ENCODE measurements at regions not wholly inside any gene's neighbourhood (a gene's known extent, or its start where the extent isn't known, plus 50 kb on each side); places are given as distances from the start of the nearest gene placed in this dataset.

GRCh38 chr2:120607506-120607905 is 128.2 kb upstream of the GLI2 start:
- H3K27me3 ChIP-seq (ENCODE audit: insufficient read depth) = no peaks in the 10 kb centered on the region
- TF ChIP-seq ZNF331 (CRISPR knock-in tag; IDR thresholded peaks at IDR 0.05; ENCODE audit: low read depth) = no peak
- TF ChIP-seq REST (IDR thresholded peaks at IDR 0.05; ENCODE audit: unreplicated experiment) = no peak
- no peak for TF ChIP-seq ETS1 (IDR thresholded peaks at IDR 0.05)
- TF ChIP-seq CTCF (conservative IDR thresholded peaks at IDR 0.05; ENCODE audit: low read depth in 2 of 2) = no peak
- no peak for TF ChIP-seq NANOG (IDR thresholded peaks at IDR 0.05; ENCODE audit: borderline replicate concordance)
- TF ChIP-seq CREB1 (CRISPR knock-in tag; IDR thresholded peaks at IDR 0.05; ENCODE audit: low read depth) = no peak
- no peak for TF ChIP-seq JUNB (IDR thresholded peaks at IDR 0.05; ENCODE audit: unreplicated experiment)
- TF ChIP-seq ZNF462 (CRISPR knock-in tag; IDR thresholded peaks at IDR 0.05) = no peak
- no peak for TF ChIP-seq STAT1 (IDR thresholded peaks at IDR 0.05; ENCODE audit: unreplicated experiment)
- no peak for TF ChIP-seq EZH2phosphoT487 (IDR thresholded peaks at IDR 0.05; ENCODE audit: unreplicated experiment)
- TF ChIP-seq EZH2 (IDR thresholded peaks at IDR 0.05; ENCODE audit: low read depth, unreplicated experiment) = no peak
- no peak for TF ChIP-seq POLR2AphosphoS5 (IDR thresholded peaks at IDR 0.05; ENCODE audit: low read depth)
- TF ChIP-seq ZNF114 (CRISPR knock-in tag; IDR thresholded peaks at IDR 0.05) = no peak
- Mint-ChIP-seq H3K4me3 (no peak overlapping the region), H3K27ac (no peak overlapping the region), H3K36me3 (ENCODE audit: low read depth) (no peaks in the 10 kb centered on the region), H3K27me3 (ENCODE audit: insufficient read depth, low read depth, poor library complexity) (peaks cover 29% of the 10 kb centered on the region), H3K9me3 (no peaks in the 10 kb centered on the region; the same call in 1 of the 3 replicates), H3K4me1 (peaks cover 32% of the 10 kb centered on the region)
- H3K4me3 ChIP-seq = no peak overlapping the region
- no peaks in the 10 kb centered on the region for H3K36me3 ChIP-seq (ENCODE audit: insufficient read depth)
- no peak overlapping the region for H3K4me2 ChIP-seq
- H3K27ac ChIP-seq (ENCODE audit: low read depth) = no peak overlapping the region
- peaks cover 5% of the 10 kb centered on the region for H3K4me1 ChIP-seq (ENCODE audit: insufficient read depth)
- no peaks in the 10 kb centered on the region for H3F3A ChIP-seq (replicated peaks; ENCODE audit: low read depth)
- ATAC-seq (no peak), DNase-seq (ENCODE audit: low spot score) (no peak)
- no peaks in the 10 kb centered on the region for H4K20me1 ChIP-seq (replicated peaks; ENCODE audit: insufficient read depth)
- H3K9me2 ChIP-seq (ENCODE audit: insufficient read depth) = 0 out of 2 replicates have a peak, but pooled peaks cover 4% of the 10 kb centered on the region
- H3K79me2 ChIP-seq (replicated peaks; ENCODE audit: insufficient read depth) = no peaks in the 10 kb centered on the region
- H2AFZ ChIP-seq = no peak overlapping the region
